Large intestine (tissue), 3 donors: ENCODE measurements at regions not wholly inside any gene's neighbourhood (a gene's known extent, or its start where the extent isn't known, plus 50 kb on each side); places are given as distances from the start of the nearest gene placed in this dataset.

Experiments used
- DNase-seq, 2 donors: peaks; one replicate each; pipeline versions ENCODE4 v3.0.0 to v3.0.0-alpha.2; 2013
- H3K27ac ChIP-seq: one replicate; pipeline ENCODE4 v1.5.1; 2013; ENCODE audit warnings: low read length
- H3K27me3 ChIP-seq: 2 replicates; pipeline ENCODE4 v1.6.1; 2013; ENCODE audit warnings: low read length; ENCODE audit not compliant: control insufficient read depth, insufficient read depth
- H3K36me3 ChIP-seq: 2 replicates; pipeline ENCODE4 v1.6.1; 2013; ENCODE audit warnings: low read length; ENCODE audit not compliant: control insufficient read depth, insufficient read depth
- H3K4me1 ChIP-seq: one replicate; pipeline ENCODE4 v1.6.1; 2013; ENCODE audit warnings: low read length; ENCODE audit not compliant: control insufficient read depth, insufficient read depth
- H3K4me3 ChIP-seq: one replicate; pipeline ENCODE4 v1.5.1; 2013; ENCODE audit warnings: low read length
- H3K9me3 ChIP-seq: one replicate; pipeline ENCODE4 v1.6.1; 2013; ENCODE audit warnings: mild to moderate bottlenecking, low read depth, low read length, moderate library complexity; ENCODE audit not compliant: control insufficient read depth
- WGBS: methylation state at CpG from one replicate; pipeline ENCODE4 v1.1.5; 2013; ENCODE audit warnings: low lambda C conversion rate; ENCODE audit not compliant: insufficient coverage; 5-methylcytosine and 5-hydroxymethylcytosine counted together

DNA sequence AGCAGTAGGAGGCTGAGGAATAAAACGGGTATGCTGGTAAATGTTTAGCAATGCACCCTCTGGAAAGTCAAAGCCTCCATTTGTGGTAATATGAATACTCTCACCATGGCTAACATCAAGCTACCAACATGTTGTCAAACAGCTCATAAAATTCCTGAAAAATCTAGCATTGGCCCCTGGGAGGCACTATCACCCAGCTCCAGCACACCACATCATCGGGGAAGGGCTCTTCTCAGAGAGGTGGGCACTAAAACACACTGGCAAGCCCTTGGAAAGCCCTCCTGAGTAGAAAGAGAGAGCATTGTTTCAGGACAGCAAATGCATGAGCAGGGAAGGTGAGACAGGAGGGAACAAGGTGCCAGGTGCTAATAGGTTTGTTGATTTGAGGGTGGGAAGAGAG lies 53.9 kb upstream of the FLT1 start:
- no peak overlapping the region for H3K27ac ChIP-seq
- WGBS, result no CpG with 5 or more reads among the region's 2 CpGs

DNA sequence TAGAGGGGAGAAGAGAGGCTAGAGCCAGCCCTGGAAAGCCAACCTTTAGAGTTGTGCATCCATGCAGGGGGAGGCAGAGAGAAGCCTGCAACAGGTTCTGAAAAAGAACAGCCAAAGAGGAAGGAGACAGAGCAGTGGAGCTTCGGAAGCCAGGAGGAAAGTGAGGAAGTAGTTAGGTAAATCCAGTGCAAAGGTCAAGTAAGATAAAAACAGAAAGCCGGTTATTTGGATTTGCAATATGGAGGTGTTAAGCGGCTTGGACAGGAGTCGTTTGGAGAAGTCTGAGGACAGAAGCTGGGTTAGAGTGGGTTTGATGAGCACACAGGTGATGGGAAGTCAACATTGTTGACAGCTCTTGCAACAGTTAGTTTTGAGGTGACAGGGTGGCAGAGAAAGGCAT lies 53.5 kb upstream of the FLT1 start:
- peak in 1 of 2 donors; percentile 64 for DNase-seq
- Histone ChIP-seq H3K27me3 (no peaks in the 10 kb centered on the region), H3K36me3 (no peaks in the 10 kb centered on the region), H3K4me3 (no peak overlapping the region), H3K4me1 (peaks cover 13% of the 10 kb centered on the region), H3K27ac (no peak overlapping the region), H3K9me3 (peaks cover 4% of the 10 kb centered on the region)
- WGBS, result 19% methylated on average over 3 of the region's 4 CpGs

More for the DNA sequence above, 53.9 kb upstream of the FLT1 start:
- Histone ChIP-seq H3K9me3 (no peaks in the 10 kb centered on the region), H3K27me3 (no peaks in the 10 kb centered on the region), H3K4me3 (no peak overlapping the region), H3K4me1 (peaks cover 13% of the 10 kb centered on the region), H3K36me3 (no peaks in the 10 kb centered on the region)
- no peak for DNase-seq

DNA sequence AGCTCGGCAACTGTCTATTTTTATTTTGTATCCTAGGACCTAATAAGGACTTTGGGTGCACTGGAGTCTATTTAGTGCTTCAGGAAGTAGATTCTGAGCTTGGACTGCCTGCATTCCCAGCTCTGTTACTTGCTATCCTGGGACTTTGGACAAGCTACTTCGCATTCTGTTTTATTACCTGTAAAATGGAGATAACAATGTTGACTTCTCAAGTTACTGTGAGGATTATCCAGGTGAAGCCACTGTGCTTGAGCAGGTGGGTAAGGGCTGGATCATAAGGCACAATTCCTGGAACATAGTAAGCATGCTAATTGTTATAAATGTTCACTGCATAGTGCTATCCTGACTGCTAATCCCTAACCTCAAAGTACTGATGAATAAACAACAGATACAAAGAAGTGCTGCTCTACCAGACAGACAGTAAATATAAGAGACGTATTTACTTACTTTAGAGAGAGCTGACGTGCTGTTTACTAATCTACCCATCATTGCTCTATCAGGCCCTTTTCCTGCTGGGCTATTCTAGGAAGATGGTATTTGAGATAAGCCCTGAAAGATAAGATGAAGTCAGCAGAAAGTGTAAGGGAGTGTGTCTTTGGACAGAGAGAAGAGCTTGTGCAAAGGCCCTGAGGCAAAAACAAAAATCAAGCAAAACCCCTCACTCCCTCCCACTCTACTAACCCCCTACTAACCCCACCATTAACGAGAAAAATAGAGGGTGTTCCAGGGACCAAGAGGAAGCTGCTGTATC lies 50.8 kb upstream of the FLT1 start:
- H3K4me1 ChIP-seq, result peaks cover 13% of the 10 kb centered on the region
- peaks cover 4% of the 10 kb centered on the region for H3K9me3 ChIP-seq
- no peaks in the 10 kb centered on the region for H3K27me3 ChIP-seq
- peak overlapping the region; percentile 73 for H3K27ac ChIP-seq
- no CpG with 5 or more reads among the region's 5 CpGs for WGBS
- peak; percentile 92 to 96 for DNase-seq
- H3K36me3 ChIP-seq, result no peaks in the 10 kb centered on the region
- H3K4me3 ChIP-seq, result no peak overlapping the region
